ENCODE measurements at regions not wholly inside any gene's neighbourhood (a gene's known extent, or its start where the extent isn't known, plus 50 kb on each side); places are given as distances from the start of the nearest gene placed in this dataset.

DNA sequence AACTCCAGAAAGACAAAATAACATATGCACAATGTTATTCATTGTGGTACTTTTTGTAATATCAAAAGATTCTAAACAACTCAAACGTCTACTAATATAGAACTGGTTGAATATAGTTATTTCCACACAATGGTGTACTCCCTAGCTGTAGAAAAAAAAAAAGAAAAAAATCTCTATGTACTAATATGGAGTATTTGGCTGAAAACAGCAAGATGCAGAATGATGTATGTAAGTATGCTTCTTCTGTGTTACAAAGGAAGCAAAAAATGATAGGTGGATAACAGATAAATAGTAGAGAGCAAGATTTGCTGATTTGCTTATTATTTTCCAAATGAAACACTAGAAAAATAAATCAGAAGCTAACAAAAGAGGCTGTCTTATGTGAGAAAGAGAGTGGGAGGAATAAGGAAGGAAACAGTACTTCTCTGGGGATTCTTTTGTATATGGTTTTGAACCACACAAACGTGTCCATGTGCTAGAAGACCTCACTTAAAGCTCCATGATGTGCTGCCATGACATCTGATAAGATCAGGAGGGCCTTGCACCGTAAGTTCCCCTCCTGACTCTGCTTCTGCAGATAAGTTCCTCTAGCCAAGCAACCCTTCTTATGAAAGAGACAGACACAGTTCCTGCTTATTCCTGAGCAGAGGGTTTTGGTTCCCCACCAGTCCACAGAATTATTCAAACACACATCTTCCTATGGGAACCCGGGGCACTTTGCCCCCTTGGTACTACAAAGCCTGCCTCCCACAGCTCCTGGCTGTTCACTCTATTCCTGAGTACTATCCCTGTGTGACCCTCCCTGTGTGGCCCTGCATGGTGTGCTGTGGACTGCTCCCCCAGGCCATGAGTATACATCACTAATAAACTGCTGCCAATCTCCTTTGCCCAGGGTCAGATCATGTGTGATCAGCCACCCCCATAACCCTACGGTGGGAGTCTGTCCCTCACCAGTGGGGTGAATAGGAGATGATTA lies 159.1 kb downstream of the CCDC71L start:
- TF ChIP-seq POLR2A (IDR thresholded peaks at IDR 0.05; ENCODE audit: low read length), result no peak
- peak; percentile 10 for TF ChIP-seq GATA1 (IDR thresholded peaks at IDR 0.05; ENCODE audit: low read depth, low read length)

Data from erythroblast (primary cell).